PC-3 (cell line): ENCODE measurements at regions not wholly inside any gene's neighbourhood (a gene's known extent, or its start where the extent isn't known, plus 50 kb on each side); places are given as distances from the start of the nearest gene placed in this dataset.

ENCODE experiments used
- CTCF ChIP-seq: fragments of 300-600 bp; sonication (generic); conservative IDR thresholded peaks from 2 replicates; pipeline ENCODE4 v1.5.1; 2017; ENCODE audit warnings: antibody characterized with exemption, low read depth, mild to moderate bottlenecking, low read length
- EZH2 ChIP-seq: fragments of 300-600 bp; sonication (generic); IDR thresholded peaks from one replicate; pipeline ENCODE4 v1.6.1; 2017; ENCODE audit warnings: antibody characterized with exemption, mild to moderate bottlenecking, low read length; ENCODE audit not compliant: unreplicated experiment
- EZH2phosphoT487 ChIP-seq: fragments of 300-600 bp; sonication (generic); IDR thresholded peaks from 2 replicates; pipeline ENCODE4 v1.6.1; 2018; ENCODE audit warnings: mild to moderate bottlenecking, antibody characterized with exemption, low read length, borderline replicate concordance

- TF ChIP-seq CTCF (no peak), EZH2 (no peak), EZH2phosphoT487 (no peak)
Observed at GRCh38 chr7:135858851-135859250, 110.2 kb upstream of the FAM180A start.
